Endodermal cell (in vitro differentiated cells): ENCODE measurements at regions not wholly inside any gene's neighbourhood (a gene's known extent, or its start where the extent isn't known, plus 50 kb on each side); places are given as distances from the start of the nearest gene placed in this dataset.

Experiments
- DNase-seq: peaks from one replicate; pipeline ENCODE4 v3.0.0-alpha.2; 2017
- H3K27ac ChIP-seq: 2 replicates; pipeline ENCODE4 v1.5.1; 2013; ENCODE audit warnings: mild to moderate bottlenecking, low read depth, low read length, moderate library complexity
- H3K27me3 ChIP-seq: 2 replicates; pipeline ENCODE4 v1.6.1; 2013; ENCODE audit warnings: mild to moderate bottlenecking, low read length, moderate library complexity; ENCODE audit not compliant: insufficient read depth, control insufficient read depth, poor library complexity, severe bottlenecking
- H3K36me3 ChIP-seq: 2 replicates; pipeline ENCODE4 v1.7.0; 2013; ENCODE audit warnings: mild to moderate bottlenecking, low read length, moderate library complexity; ENCODE audit not compliant: control insufficient read depth, insufficient read depth
- H3K4me1 ChIP-seq: one replicate; pipeline ENCODE4 v1.7.0; 2013; ENCODE audit warnings: low read length; ENCODE audit not compliant: control insufficient read depth, insufficient read depth
- H3K4me3 ChIP-seq: 2 replicates; pipeline ENCODE4 v1.5.1; 2013; ENCODE audit warnings: mild to moderate bottlenecking, low read length, moderate library complexity
- H3K9ac ChIP-seq: 2 replicates; pipeline ENCODE4 v1.6.1; 2013; ENCODE audit warnings: mild to moderate bottlenecking, low read length, moderate library complexity; ENCODE audit not compliant: poor library complexity, severe bottlenecking; ENCODE audit errors: extremely low read depth
- H3K9me3 ChIP-seq: 2 replicates; pipeline ENCODE4 v1.6.1; 2013; ENCODE audit warnings: mild to moderate bottlenecking, low read length, moderate library complexity; ENCODE audit not compliant: control insufficient read depth
- H3K27ac Mint-ChIP-seq: 2 replicates; pipeline ENCODE4 v1.8.0; 2020; ENCODE audit warnings: mixed read lengths
- H3K27me3 Mint-ChIP-seq: 2 replicates; pipeline ENCODE4 v1.8.0; 2021; ENCODE audit warnings: mild to moderate bottlenecking, mixed read lengths; ENCODE audit not compliant: insufficient read depth
- H3K36me3 Mint-ChIP-seq: 2 replicates; pipeline ENCODE4 v1.8.0; 2020; ENCODE audit warnings: low read depth, mixed read lengths
- H3K4me1 Mint-ChIP-seq: 2 replicates; pipeline ENCODE4 v1.8.0; 2020; ENCODE audit warnings: mixed read lengths
- H3K4me3 Mint-ChIP-seq: 2 replicates; pipeline ENCODE4 v1.8.0; 2020; ENCODE audit warnings: mild to moderate bottlenecking, moderate library complexity, mixed read lengths
- H3K9me3 Mint-ChIP-seq: 2 replicates; pipeline ENCODE4 v1.8.0; 2020; ENCODE audit warnings: mild to moderate bottlenecking, mixed read lengths
- CTCF ChIP-seq: fragments of 200-600 bp; sonication (generic); conservative IDR thresholded peaks from 2 replicates; pipeline ENCODE4 v1.5.0; 2021; ENCODE audit warnings: antibody characterized with exemption, mild to moderate bottlenecking
- WGBS, 2 experiments: methylation state at CpG; one replicate each; pipeline versions ENCODE4 v1.1.5 to v1.1.7; 2013; ENCODE audit warnings: missing lambda C conversion rate in 2 of 2, mixed read lengths in 1 of 2; ENCODE audit not compliant: insufficient coverage in 1 of 2, insufficient read length in 1 of 2; 5-methylcytosine and 5-hydroxymethylcytosine counted together

- H3K9me3 ChIP-seq: no peaks in the 10 kb centered on the region
- no peak overlapping the region for H3K27ac ChIP-seq
- H3K9ac ChIP-seq: no peak overlapping the region
- no peak for TF ChIP-seq CTCF
- H3K9me3 Mint-ChIP-seq: peaks cover 7% of the 10 kb centered on the region
- no peak overlapping the region for H3K4me3 ChIP-seq
- H3K27ac Mint-ChIP-seq: no peak overlapping the region
- DNase-seq: no peak
- no peaks in the 10 kb centered on the region for H3K27me3 ChIP-seq
- no peaks in the 10 kb centered on the region for H3K36me3 Mint-ChIP-seq
- H3K4me3 Mint-ChIP-seq: no peak overlapping the region
- H3K36me3 ChIP-seq: no peaks in the 10 kb centered on the region
- H3K4me1 ChIP-seq: no peaks in the 10 kb centered on the region
- 98 to 100% methylated on average over 1 to 3 of the region's 3 CpGs for WGBS, 2 experiments
- no peaks in the 10 kb centered on the region for H3K27me3 Mint-ChIP-seq
- no peaks in the 10 kb centered on the region for H3K4me1 Mint-ChIP-seq
Observed at GRCh38 chr5:92371171-92371888, 988.2 kb upstream of the ARRDC3 start.

GRCh38 chr5:92370032-92370431, 986.9 kb upstream of the ARRDC3 start:
- H3K4me1 Mint-ChIP-seq: no peaks in the 10 kb centered on the region
- no peaks in the 10 kb centered on the region for H3K27me3 ChIP-seq
- H3K27me3 Mint-ChIP-seq: no peaks in the 10 kb centered on the region
- H3K9ac ChIP-seq: no peak overlapping the region
- H3K9me3 Mint-ChIP-seq: peaks cover 5% of the 10 kb centered on the region
- H3K36me3 Mint-ChIP-seq: no peaks in the 10 kb centered on the region
- no peaks in the 10 kb centered on the region for H3K36me3 ChIP-seq
- H3K4me3 Mint-ChIP-seq: no peak overlapping the region
- no peak for DNase-seq
- WGBS, 2 experiments: 97% methylated on average over 3 of the region's 3 CpGs; no CpG with 5 or more reads in 1 of the 2 experiments
- no peak overlapping the region for H3K27ac Mint-ChIP-seq
- no peak for TF ChIP-seq CTCF
- no peak overlapping the region for H3K27ac ChIP-seq
- no peak overlapping the region for H3K4me3 ChIP-seq
- no peaks in the 10 kb centered on the region for H3K4me1 ChIP-seq
- H3K9me3 ChIP-seq: no peaks in the 10 kb centered on the region

DNA sequence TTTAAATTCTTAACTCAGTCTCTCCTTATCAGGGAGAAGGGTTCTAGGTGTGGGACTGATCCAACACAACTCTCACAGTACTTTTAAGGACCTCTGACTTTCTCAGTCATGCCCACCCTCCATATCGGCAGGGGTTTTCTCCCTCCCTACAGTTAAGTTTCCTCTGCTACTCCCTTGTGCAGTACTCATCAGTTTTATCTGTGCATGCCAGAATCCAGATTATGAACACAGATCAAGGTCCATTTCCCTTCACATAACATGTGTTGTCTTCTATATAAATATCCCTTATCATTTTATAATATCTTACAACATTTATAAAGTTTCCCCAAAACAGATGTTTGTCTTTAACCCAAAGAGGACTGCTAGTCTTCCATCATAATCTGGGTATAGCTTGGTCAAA, 986.5 kb upstream of the ARRDC3 start:
- no peak for TF ChIP-seq CTCF
- Mint-ChIP-seq H3K36me3 (no peaks in the 10 kb centered on the region), H3K4me3 (no peak overlapping the region), H3K9me3 (peaks cover 5% of the 10 kb centered on the region), H3K4me1 (no peaks in the 10 kb centered on the region), H3K27ac (no peak overlapping the region), H3K27me3 (no peaks in the 10 kb centered on the region)
- Histone ChIP-seq H3K9me3 (no peaks in the 10 kb centered on the region), H3K36me3 (no peaks in the 10 kb centered on the region), H3K4me1 (no peaks in the 10 kb centered on the region), H3K9ac (no peak overlapping the region), H3K27ac (no peak overlapping the region), H3K27me3 (no peaks in the 10 kb centered on the region), H3K4me3 (no peak overlapping the region)
- no peak for DNase-seq
- 98 to 100% methylated on average over 1 of the region's 1 CpG for WGBS, 2 experiments
